ENCODE measurements at regions not wholly inside any gene's neighbourhood (a gene's known extent, or its start where the extent isn't known, plus 50 kb on each side); places are given as distances from the start of the nearest gene placed in this dataset.

GRCh38 chr9:26579056-26579455 lies 313.5 kb downstream of the CAAP1 start:
- DNase-seq (ENCODE audit: low read depth in 4 of 4, low spot score in 3 of 4): no peak

DNA sequence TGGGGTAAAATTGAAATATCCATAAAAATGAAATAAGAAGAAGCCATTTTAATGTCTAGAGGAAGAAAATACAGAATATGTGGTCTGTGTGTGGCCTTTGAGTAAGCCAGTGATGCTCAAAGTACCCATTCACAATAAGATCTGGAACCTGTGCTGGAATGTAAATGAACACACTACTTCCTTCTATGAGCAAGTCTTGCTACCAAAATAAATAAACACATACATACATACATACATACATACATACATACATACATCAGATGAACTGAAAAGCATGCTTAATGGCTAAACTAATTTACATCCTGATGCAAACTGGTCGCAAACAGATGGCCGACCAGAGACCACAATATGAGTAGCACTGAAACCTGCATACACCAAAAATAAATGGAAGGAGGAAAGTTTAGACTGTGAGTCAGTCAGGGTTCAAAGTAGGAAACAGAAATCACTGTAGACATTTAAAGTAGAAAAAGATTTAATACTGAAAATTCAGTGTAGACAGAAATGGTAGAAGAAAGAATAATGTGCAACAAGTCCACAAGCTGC lies 317.6 kb downstream of the CAAP1 start:
- DNase-seq (ENCODE audit: low read depth in 4 of 4, low spot score in 3 of 4): no peak

DNA sequence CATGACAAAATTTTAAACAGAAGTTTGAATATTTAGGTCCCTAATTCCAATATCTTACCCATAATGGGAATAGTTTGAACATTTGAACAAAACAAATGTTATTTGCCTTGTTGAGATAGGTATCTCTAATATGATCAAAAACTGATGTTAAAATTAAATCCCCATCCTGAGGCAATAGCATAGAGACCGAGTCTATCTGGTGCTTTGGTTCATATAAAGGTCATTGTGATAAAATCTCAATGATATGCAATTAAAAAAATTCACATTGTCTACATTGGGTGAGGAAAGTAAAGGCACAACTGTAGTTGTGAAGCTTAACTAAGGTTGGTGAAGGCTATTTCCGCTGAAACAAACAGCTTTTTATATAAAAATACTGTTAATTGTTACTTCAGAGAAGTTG lies 318.3 kb downstream of the CAAP1 start:
- no peak for DNase-seq (ENCODE audit: low read depth in 4 of 4, low spot score in 3 of 4)

GRCh38 chr9:26567976-26568375 lies 324.6 kb downstream of the CAAP1 start:
- no peak for DNase-seq (ENCODE audit: low read depth in 4 of 4, low spot score in 3 of 4)

GRCh38 chr9:26566141-26566540 lies 326.5 kb downstream of the CAAP1 start:
- DNase-seq (ENCODE audit: low read depth in 4 of 4, low spot score in 3 of 4): no peak

GRCh38 chr9:26565118-26565517 lies 327.5 kb downstream of the CAAP1 start:
- no peak for DNase-seq (ENCODE audit: low read depth in 4 of 4, low spot score in 3 of 4)

- no peak for DNase-seq (ENCODE audit: low read depth in 4 of 4, low spot score in 3 of 4)
These were observed 330.3 kb downstream of the CAAP1 start for GRCh38 chr9:26562338-26562737.

GRCh38 chr9:26561928-26562327 lies 330.7 kb downstream of the CAAP1 start:
- no peak for DNase-seq (ENCODE audit: low read depth in 4 of 4, low spot score in 3 of 4)

DNA sequence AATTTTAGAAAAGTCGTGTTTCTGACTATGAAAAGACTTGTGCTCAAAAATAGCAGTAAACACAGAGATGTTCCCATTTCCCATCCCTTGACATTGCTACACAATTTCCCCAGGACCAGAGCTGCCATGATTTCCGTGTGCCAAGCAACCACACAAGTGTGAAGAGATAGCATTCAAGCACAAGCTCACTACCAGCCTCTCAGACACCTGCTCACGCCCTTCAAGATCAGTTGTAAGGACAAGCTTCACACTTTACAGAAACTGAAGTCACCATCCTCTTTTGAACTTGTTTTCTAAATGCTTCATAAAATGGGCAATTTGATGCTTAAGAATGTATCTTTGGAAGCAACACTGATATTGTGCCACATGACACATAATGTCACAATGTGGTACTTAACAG lies 333.1 kb downstream of the CAAP1 start:
- no peak for DNase-seq (ENCODE audit: low read depth in 4 of 4, low spot score in 3 of 4)

DNA sequence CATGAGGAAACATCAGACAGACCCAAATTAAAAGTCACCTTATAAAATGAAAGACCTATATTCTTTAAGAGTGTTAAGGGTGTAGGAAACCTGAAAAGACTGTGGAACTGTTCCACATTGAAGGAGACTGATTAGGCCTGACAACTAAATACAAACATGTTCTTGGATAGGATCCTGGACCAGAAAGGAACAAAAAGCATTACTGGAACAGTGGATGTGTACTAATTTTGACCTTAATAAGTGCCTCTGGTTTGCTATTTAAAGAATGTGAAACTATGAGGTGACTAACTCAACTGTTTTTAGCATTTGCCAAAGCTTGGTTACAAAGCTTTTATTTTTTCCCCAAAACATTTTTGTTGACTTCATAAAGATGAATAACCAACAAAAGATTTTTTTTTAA lies 340.6 kb downstream of the CAAP1 start:
- no peak for DNase-seq (ENCODE audit: low read depth in 4 of 4, low spot score in 3 of 4)

GRCh38 chr9:26551451-26551850 lies 341.2 kb downstream of the CAAP1 start:
- DNase-seq (ENCODE audit: low read depth in 4 of 4, low spot score in 3 of 4): no peak

DNA sequence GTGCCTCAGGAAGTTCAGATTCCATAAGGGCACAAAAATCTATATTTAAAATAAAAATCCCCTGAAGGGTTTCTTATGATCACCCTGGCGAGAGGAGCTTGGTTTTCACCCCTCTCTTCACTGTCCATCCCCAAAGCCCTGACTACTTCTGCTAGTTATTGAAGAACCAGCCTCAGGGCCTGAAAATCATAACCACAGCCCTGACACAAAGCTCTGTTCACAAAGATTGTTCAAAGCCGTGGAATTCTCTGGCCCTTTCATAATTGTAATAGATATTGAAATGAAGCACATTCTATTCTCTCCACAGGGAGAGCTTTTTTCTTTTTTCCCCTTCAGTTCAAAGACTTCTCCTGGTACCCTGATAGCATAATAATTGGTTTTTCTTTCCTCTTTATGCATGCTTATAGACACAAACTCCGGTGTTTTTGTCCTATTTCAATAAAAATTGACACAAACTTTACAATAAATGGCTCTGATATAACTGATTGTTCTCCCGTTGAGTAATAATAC lies 343.8 kb downstream of the CAAP1 start:
- no peak for DNase-seq (ENCODE audit: low read depth in 4 of 4, low spot score in 3 of 4)

DNA sequence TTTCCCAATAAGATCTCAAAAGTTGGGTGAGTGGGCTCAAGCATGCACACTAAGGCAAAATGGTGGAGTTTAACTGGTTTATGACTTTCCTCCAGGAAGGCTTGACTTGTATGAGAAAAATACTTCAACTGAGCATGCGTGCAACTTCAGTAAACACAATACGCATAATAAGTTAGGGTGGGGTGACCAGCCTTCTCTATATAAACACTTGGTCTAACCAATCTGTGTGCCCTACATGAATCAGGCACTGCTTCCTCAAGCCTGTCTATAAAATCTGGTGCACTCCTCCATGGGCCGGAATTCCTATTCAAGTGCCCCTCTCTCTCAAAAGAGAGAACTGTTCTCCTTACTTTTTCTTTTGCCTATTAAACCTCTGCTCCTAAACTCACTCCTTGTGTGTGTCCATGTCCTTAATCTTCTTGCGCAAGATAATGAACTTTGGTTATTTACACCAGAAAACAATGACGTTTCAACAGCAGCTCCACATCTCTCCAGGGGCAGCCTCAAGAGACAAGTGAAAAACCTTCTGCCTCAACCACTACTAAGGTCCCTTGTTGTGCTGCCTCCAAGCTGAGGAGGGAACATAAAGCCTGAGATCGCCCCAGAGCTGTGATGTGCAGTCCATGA lies 352.6 kb downstream of the CAAP1 start:
- DNase-seq (ENCODE audit: low read depth in 4 of 4, low spot score in 3 of 4): no peak

DNA sequence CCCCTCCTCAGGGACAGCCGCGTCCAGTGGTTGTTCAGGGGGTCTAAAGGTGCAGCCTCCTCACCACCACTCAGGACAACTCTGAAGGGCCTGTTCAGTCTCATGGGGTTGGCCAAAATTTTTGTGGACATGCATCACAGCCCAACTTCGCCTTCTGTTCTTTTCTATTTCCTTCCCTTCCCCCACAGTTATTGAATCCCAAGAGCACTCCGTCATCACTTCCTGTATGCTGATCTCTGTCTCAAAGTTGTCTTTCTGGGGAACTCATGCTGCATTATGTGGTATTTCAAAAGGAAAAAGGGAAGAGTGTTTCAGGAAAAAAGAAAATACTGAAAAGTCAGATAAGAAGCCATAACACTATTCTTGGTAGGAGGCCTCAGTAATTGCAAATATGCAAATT lies 355.4 kb downstream of the CAAP1 start:
- no peak for DNase-seq (ENCODE audit: low read depth in 4 of 4, low spot score in 3 of 4)

DNA sequence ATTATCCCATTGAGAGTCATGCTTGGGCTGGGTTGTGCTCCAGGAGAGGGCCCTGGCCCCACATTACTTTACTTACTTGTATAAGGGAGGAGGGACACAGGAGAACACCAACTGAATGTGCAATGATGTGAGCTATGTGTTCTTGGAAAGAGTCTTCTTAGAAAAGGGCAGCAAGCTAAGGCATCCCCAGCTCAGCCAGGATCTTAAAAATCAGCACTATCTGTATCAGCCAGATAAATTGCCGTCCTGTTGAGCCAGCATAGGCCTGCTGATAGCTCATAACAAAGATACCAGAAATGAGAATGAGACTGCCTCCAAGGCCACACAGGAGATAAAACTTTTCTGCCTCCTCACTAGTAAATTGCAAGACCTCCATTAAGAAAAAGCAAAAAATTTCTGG lies 357.5 kb downstream of the CAAP1 start:
- DNase-seq (ENCODE audit: low read depth in 4 of 4, low spot score in 3 of 4): no peak

GRCh38 chr9:26530841-26531240 lies 361.8 kb downstream of the CAAP1 start:
- DNase-seq (ENCODE audit: low read depth in 4 of 4, low spot score in 3 of 4): no peak

DNA sequence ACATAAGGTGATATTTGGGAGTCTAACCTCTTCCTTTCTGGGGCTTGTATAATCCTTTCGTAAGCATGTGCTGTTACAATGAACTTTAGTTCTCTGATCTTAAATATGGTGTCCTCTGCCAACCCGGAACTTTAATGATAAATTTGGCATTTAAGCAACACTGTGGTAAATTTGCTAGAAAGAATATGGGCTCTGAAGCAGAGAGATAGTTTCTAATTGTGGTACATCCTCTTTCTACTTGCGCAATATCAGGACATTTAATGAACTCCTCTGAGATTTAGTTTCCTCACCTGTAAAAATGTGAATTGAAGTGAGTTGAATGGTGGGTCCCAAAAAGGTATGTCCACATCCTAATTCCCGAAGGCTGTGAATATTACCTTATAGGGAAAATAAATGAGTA lies 364.7 kb downstream of the CAAP1 start:
- no peak for DNase-seq (ENCODE audit: low read depth in 4 of 4, low spot score in 3 of 4)

DNA sequence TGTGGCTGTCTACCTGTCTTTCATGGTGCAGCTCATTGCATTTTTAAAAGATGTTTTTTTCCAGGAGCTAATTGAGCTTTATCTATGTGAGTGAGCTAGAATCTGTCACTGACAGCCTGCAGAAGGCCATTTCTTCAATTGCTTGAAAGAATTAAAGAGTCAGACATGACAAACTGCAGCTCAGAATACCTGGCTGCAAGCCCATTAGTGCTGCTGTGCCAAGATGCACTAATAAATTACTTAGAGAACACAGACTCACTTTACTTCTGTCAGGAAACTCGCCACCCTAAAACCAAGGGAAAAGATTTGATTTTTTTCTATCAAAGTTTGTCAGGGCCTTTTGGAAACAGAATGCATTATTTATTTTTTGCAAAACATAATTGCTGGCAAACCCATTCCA lies 368.3 kb downstream of the CAAP1 start:
- peak in 3 of 4 donors; percentile 10 to 27 (median 24) for DNase-seq (ENCODE audit: low read depth in 4 of 4, low spot score in 3 of 4)

DNA sequence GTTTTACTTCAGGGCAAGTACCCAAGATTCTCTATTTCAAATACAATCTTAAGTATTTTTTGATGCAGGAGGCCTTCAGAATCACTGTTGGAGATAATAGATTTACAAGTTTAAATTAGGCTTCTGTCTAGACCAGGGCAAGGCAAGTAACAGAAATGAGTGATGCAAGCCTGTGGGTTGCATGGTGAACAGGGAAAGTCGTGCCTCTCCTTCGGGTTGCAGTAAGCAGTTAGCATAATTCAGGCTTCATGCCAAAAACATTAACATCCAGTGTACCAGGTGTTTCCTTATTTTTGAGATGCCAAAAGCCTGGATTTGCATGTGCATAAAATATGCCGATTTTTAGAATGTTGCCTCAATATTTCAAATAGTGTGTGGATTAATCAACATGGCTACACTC lies 369.0 kb downstream of the CAAP1 start:
- DNase-seq (ENCODE audit: low read depth in 4 of 4, low spot score in 3 of 4): no peak

DNA sequence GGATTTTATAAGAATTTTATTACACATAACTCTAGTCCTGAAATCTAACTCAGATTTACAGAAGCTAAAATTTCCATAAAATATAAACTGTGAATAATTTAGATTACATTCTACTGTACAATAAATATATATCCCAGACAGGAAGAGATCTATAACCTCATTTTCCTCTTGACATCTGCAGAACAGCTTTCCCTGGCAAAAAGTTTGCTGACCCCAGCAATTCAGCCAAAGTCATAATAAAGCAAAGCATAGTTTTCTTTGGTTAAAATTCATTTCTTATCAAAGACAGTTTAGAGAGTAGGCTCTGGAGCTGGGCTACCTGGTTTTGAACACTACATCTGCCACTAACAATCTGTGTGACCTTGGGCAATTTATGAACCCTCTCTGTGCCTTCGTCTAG lies 372.5 kb downstream of the CAAP1 start:
- no peak for DNase-seq (ENCODE audit: low read depth in 4 of 4, low spot score in 3 of 4)

DNA sequence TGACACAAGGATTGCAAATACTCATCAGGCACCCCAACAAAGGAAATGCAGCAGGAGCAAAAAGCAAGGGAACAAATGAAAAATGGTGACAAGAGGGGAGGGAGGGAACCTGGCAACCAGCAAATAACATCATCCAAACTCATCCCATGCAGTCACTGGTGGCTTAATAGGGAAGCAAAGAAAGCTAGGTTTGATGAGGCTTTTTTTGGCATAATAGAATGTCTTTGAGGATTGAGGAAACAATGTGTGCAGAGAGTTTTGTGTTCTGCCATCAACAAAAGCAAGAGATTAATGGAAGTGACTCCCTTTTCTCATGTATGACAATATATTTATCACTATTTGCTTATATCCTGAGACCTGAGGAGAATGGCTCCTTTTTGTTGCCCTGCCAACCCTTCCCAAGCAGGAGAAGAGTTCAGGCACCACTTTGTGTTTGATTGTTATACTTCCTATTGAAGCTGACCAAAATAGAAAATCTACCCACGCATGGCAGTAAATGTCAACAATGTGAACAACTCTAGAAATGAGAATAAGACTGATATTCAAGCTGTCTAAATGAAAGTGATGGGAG lies 375.7 kb downstream of the CAAP1 start:
- DNase-seq (ENCODE audit: low read depth in 4 of 4, low spot score in 3 of 4): no peak

GRCh38 chr9:26513730-26514129 lies 378.9 kb downstream of the CAAP1 start:
- no peak for DNase-seq (ENCODE audit: low read depth in 4 of 4, low spot score in 3 of 4)
